K562 (cell line): ENCODE measurements at regions not wholly inside any gene's neighbourhood (a gene's known extent, or its start where the extent isn't known, plus 50 kb on each side); places are given as distances from the start of the nearest gene placed in this dataset.

Source experiments
- ATAC-seq: fragments of 200-7000 bp; cut with Tn5 transposase; 3 replicates; pipeline ENCODE4 v1.9.1; 2020; ENCODE audit warnings: moderate library complexity
- BruUV-seq: library from RNA; stranded (reverse); fragments of 400-500 nt; replicated peaks from 2 replicates; lab custom pipeline; 2021; lab: Mats Ljungman, UMichigan
- CTCF ChIA-PET: fragments of 300-600 bp; formaldehyde crosslinking; extraction: SDS; loops from one replicate; lab custom pipeline; 2021; ENCODE audit warnings: low intra/inter-chr PET ratio; lab: Yijun Ruan, JAX
- POLR2A ChIA-PET: fragments of 300-600, 350-650 bp; sonication (Branson Sonifier 250); formaldehyde crosslinking; extraction: SDS; loops from one replicate; lab custom pipeline; 2021; ENCODE audit warnings: antibody characterized with exemption, inconsistent platforms; lab: Yijun Ruan, JAX
- DNase-seq, 4 experiments: peaks; one replicate each; pipeline versions ENCODE4 v3.0.0 to v3.0.0-alpha.2; 2011 to 2018; ENCODE audit warnings: low spot score in 3 of 4, mixed read lengths in 3 of 4; ENCODE audit errors: extremely low read depth in 1 of 4
- FAIRE-seq: peaks from 2 replicates; lab custom pipeline; 2011; peaks lifted over from hg19 to GRCh38; lab: Jason Lieb, UNC
- H2AFZ ChIP-seq: 2 replicates; pipeline ENCODE4 v1.6.0; 2011; ENCODE audit warnings: low read depth, low read length, control low read depth, inconsistent platforms
- H3K27ac ChIP-seq: fragments of 200-600 bp; 3 replicates; pipeline ENCODE4 v1.8.0; 2011; ENCODE audit warnings: low read depth, mild to moderate bottlenecking, control low read depth, inconsistent platforms, low read length, moderate library complexity, mixed read lengths; ENCODE audit errors: extremely low read depth
- H3K27me3 ChIP-seq, 2 experiments: fragments of 300-600 bp in 1 of 2; 2 replicates in 1 of 2; 3 replicates in 1 of 2; pipeline versions ENCODE4 v1.6.0 to v1.8.0; 2011; ENCODE audit warnings: inconsistent platforms in 2 of 2, low read length in 2 of 2, mild to moderate bottlenecking in 1 of 2, mixed read lengths in 1 of 2, moderate library complexity in 1 of 2; ENCODE audit not compliant: control insufficient read depth in 2 of 2, insufficient read depth in 2 of 2
- H3K36me3 ChIP-seq: fragments of 300-600 bp; 3 replicates; pipeline ENCODE4 v1.8.0; 2011; ENCODE audit warnings: mild to moderate bottlenecking, low read length, inconsistent platforms; ENCODE audit not compliant: control insufficient read depth, insufficient read depth
- H3K4me1 ChIP-seq, 2 experiments: fragments of 200-600 bp in 1 of 2; replicated peaks in 1 of 2; 2 replicates in 1 of 2; 3 replicates in 1 of 2; pipeline versions ENCODE4 v1.5.1 to v1.8.0; 2011; ENCODE audit warnings: inconsistent platforms in 2 of 2, low read length in 2 of 2, mild to moderate bottlenecking in 1 of 2, mixed read lengths in 1 of 2, moderate library complexity in 1 of 2; ENCODE audit not compliant: control insufficient read depth in 2 of 2, insufficient read depth in 2 of 2
- H3K4me2 ChIP-seq: 2 replicates; pipeline ENCODE4 v1.6.1; 2011; ENCODE audit warnings: low read length, control low read depth, inconsistent platforms, mixed read lengths; ENCODE audit not compliant: insufficient read depth
- H3K4me3 ChIP-seq: fragments of 200-600 bp; sonication (generic), shearing (Covaris generic); 2 replicates; pipeline ENCODE4 v1.5.1; 2016; ENCODE audit warnings: control low read depth, inconsistent platforms
- H3K79me2 ChIP-seq: fragments of 200-600 bp; 3 replicates; pipeline ENCODE4 v1.8.0; 2011; ENCODE audit warnings: low read length, inconsistent platforms; ENCODE audit not compliant: control insufficient read depth, insufficient read depth
- H3K9ac ChIP-seq, 2 experiments: 2 replicates each; pipeline versions ENCODE4 v1.6.0 to v1.6.1; 2011; ENCODE audit warnings: low read depth in 2 of 2, low read length in 2 of 2, control low read depth in 1 of 2, inconsistent platforms in 1 of 2, mild to moderate bottlenecking in 1 of 2, mixed read lengths in 1 of 2; ENCODE audit not compliant: insufficient read depth in 1 of 2
- H3K9me1 ChIP-seq: one replicate; pipeline ENCODE4 v1.6.0; 2011; ENCODE audit warnings: inconsistent platforms, mild to moderate bottlenecking, low read length, moderate library complexity; ENCODE audit not compliant: control insufficient read depth, insufficient read depth
- H3K9me3 ChIP-seq: replicated peaks from 2 replicates; pipeline ENCODE4 v1.5.1; 2011; ENCODE audit warnings: low read depth, low read length, inconsistent platforms; ENCODE audit not compliant: control insufficient read depth, insufficient read depth
- H4K20me1 ChIP-seq: replicated peaks from 2 replicates; pipeline ENCODE4 v1.6.1; 2011; ENCODE audit warnings: low read length, inconsistent platforms, mixed read lengths; ENCODE audit not compliant: control insufficient read depth, insufficient read depth
- DPF2 ChIP-seq: fragments of 450-650 bp; IDR thresholded peaks from 2 replicates; pipeline ENCODE4 v1.6.1; 2016
- E2F1 ChIP-seq: sonication (generic); formaldehyde crosslinking; IDR thresholded peaks from 2 replicates; pipeline ENCODE4 v1.8.1; 2023; ENCODE audit warnings: mild to moderate bottlenecking, missing genetic modification reagents, moderate library complexity
- EGR1 ChIP-seq: fragments of 450-650 bp; conservative IDR thresholded peaks from 2 replicates; pipeline ENCODE4 v1.6.1; 2017; ENCODE audit warnings: mild to moderate bottlenecking
- L3MBTL2 ChIP-seq: fragments of 450-650 bp; IDR thresholded peaks from 2 replicates; pipeline ENCODE4 v1.6.1; 2016; ENCODE audit warnings: mild to moderate bottlenecking, moderate library complexity
- MIER1 ChIP-seq: fragments of 450-650 bp; IDR thresholded peaks from 2 replicates; pipeline ENCODE4 v1.6.1; 2016; ENCODE audit warnings: antibody characterized with exemption, mild to moderate bottlenecking, low read depth
- NFIX ChIP-seq: fragments of 250-450 bp; sonication (Bioruptor Pico); IDR thresholded peaks from 2 replicates; pipeline ENCODE4 v1.4.0; 2020; ENCODE audit warnings: low read depth, mild to moderate bottlenecking, moderate library complexity
- RFX1 ChIP-seq: fragments of 450-650 bp; IDR thresholded peaks from 2 replicates; pipeline ENCODE4 v1.6.1; 2016; ENCODE audit warnings: mild to moderate bottlenecking, moderate library complexity
- SLC30A9 ChIP-seq: fragments of 250-450 bp; sonication (Bioruptor Pico); IDR thresholded peaks from 2 replicates; pipeline ENCODE4 v1.8.0; 2022; ENCODE audit warnings: mild to moderate bottlenecking, moderate library complexity
- SNAPC5 ChIP-seq: fragments of 250-450 bp; sonication (Bioruptor Pico); IDR thresholded peaks from 2 replicates; pipeline ENCODE4 v1.8.0; 2021; ENCODE audit warnings: moderate library complexity, mild to moderate bottlenecking, inconsistent platforms
- XRCC4 ChIP-seq: IDR thresholded peaks from one replicate; pipeline ENCODE4 v1.6.1; 2011; ENCODE audit not compliant: insufficient read depth, insufficient read length; ENCODE audit errors: extremely low read depth
- ZNF23 ChIP-seq: fragments of 250-450 bp; sonication (Bioruptor Pico); IDR thresholded peaks from 2 replicates; pipeline ENCODE4 v1.4.0; 2020; ENCODE audit warnings: mild to moderate bottlenecking
- WGBS: fragments of 100-300 bp; shearing (Covaris generic); methylation state at CpG from one replicate; pipeline ENCODE4 v1.1.6; 2016; ENCODE audit warnings: low coverage, mixed read lengths; ENCODE audit not compliant: insufficient coverage; ENCODE audit errors: missing lambda C conversion rate; 5-methylcytosine and 5-hydroxymethylcytosine counted together
- in situ Hi-C: fragments of 300-500 bp; cut with MboI; formaldehyde crosslinking; loops from 4 replicates; pipeline ENCODE4 v1.15.0; 2018; ENCODE audit warnings: inconsistent platforms, mixed read lengths
- intact Hi-C: fragments of 100-400 bp; cut with micrococcal nuclease; formaldehyde crosslinking; loops from 2 replicates; pipeline ENCODE4 v1.14.2; 2022

GRCh38 chr10:90274721-90275468 lies 573.5 kb downstream of the KIF20B start:
- intact Hi-C loops (no loop called here), in situ Hi-C loops (no loop called here)
- DNase-seq, result no peak
- Histone ChIP-seq H3K9me1 (no peaks in the 10 kb centered on the region), H3K27me3 (no peaks in the 10 kb centered on the region), H3K79me2 (no peaks in the 10 kb centered on the region), H3K36me3 (no peaks in the 10 kb centered on the region), H3K4me1 (no peaks in the 10 kb centered on the region), H4K20me1 (no peaks in the 10 kb centered on the region), H2AFZ (no peak overlapping the region), H3K27ac (no peak overlapping the region), H3K9me3 (no peaks in the 10 kb centered on the region; the same call in 1 of the 2 replicates), H3K9ac (no peak overlapping the region), H3K4me3 (no peak overlapping the region), H3K4me2 (no peak overlapping the region)
- CTCF ChIA-PET, result no interaction called here
- 0% methylated on average over 5 of the region's 5 CpGs for WGBS
- no TSS peak for BruUV-seq
- no peak for FAIRE-seq
- ATAC-seq, result no peak
- TF ChIP-seq NFIX (CRISPR knock-in tag) (no peak), L3MBTL2 (no peak), EGR1 (no peak), SNAPC5 (CRISPR knock-in tag) (no peak), E2F1 (no peak), XRCC4 (no peak), RFX1 (no peak), MIER1 (no peak), SLC30A9 (CRISPR knock-in tag) (no peak), DPF2 (no peak), ZNF23 (CRISPR knock-in tag) (no peak)
- POLR2A ChIA-PET, result no interaction called here
